ENCODE measurements at regions not wholly inside any gene's neighbourhood (a gene's known extent, or its start where the extent isn't known, plus 50 kb on each side); places are given as distances from the start of the nearest gene placed in this dataset.
"Not testable (repeated sequence)": the region's sequence is repeated elsewhere in the genome, so short reads cannot be mapped to it uniquely, and the experiment has no call there.

GRCh38 chr11:19612025-19612424, 100.6 kb upstream of the NAV2 start:
- TF ChIP-seq, protein P1, sequence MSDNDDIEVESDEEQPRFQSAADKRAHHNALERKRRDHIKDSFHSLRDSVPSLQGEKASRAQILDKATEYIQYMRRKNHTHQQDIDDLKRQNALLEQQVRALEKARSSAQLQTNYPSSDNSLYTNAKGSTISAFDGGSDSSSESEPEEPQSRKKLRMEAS (IDR thresholded peaks at IDR 0.05), result not testable (repeated sequence)
- not testable (repeated sequence) for TF ChIP-seq TBP (IDR thresholded peaks at IDR 0.05; ENCODE audit: low read depth, low read length); HDAC6 (IDR thresholded peaks at IDR 0.05; ENCODE audit: low read depth, low read length); KDM1A (IDR thresholded peaks at IDR 0.05; ENCODE audit: borderline replicate concordance, low read length); POLR2A (IDR thresholded peaks at IDR 0.05; ENCODE audit: control extremely low read depth in 1 of 2, low read depth in 2 of 2, low read length in 2 of 2)
- TF ChIP-seq, protein P2, sequence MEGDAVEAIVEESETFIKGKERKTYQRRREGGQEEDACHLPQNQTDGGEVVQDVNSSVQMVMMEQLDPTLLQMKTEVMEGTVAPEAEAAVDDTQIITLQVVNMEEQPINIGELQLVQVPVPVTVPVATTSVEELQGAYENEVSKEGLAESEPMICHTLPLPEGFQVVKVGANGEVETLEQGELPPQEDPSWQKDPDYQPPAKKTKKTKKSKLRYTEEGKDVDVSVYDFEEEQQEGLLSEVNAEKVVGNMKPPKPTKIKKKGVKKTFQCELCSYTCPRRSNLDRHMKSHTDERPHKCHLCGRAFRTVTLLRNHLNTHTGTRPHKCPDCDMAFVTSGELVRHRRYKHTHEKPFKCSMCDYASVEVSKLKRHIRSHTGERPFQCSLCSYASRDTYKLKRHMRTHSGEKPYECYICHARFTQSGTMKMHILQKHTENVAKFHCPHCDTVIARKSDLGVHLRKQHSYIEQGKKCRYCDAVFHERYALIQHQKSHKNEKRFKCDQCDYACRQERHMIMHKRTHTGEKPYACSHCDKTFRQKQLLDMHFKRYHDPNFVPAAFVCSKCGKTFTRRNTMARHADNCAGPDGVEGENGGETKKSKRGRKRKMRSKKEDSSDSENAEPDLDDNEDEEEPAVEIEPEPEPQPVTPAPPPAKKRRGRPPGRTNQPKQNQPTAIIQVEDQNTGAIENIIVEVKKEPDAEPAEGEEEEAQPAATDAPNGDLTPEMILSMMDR (IDR thresholded peaks at IDR 0.05; ENCODE audit: control extremely low read depth in 1 of 3, insufficient read depth in 1 of 3, low read depth in 1 of 3, low read length in 3 of 3), result not testable (repeated sequence)
